ENCODE measurements at regions not wholly inside any gene's neighbourhood (a gene's known extent, or its start where the extent isn't known, plus 50 kb on each side); places are given as distances from the start of the nearest gene placed in this dataset.
"Not testable (repeated sequence)": the region's sequence is repeated elsewhere in the genome, so short reads cannot be mapped to it uniquely, and the experiment has no call there.

- DNase-seq: no peak
- Histone ChIP-seq H3K4me1 (0 out of 2 replicates have a peak, but pooled peaks cover 3% of the 10 kb centered on the region), H3K27me3 (no peaks in the 10 kb centered on the region), H3K4me3 (no peak overlapping the region), H3K36me3 (no peaks in the 10 kb centered on the region), H3K9me3 (replicated peaks) (no peaks in the 10 kb centered on the region), H3K27ac (no peak overlapping the region)
These were observed 90.9 kb upstream of the ASB18 start for GRCh38 chr2:236354973-236355595.

- Histone ChIP-seq H3K27ac (no peak overlapping the region), H3K4me3 (no peak overlapping the region), H3K36me3 (no peaks in the 10 kb centered on the region), H3K9me3 (replicated peaks) (no peaks in the 10 kb centered on the region), H3K27me3 (no peaks in the 10 kb centered on the region), H3K4me1 (0 out of 2 replicates have a peak, but pooled peaks cover 3% of the 10 kb centered on the region)
- no peak for DNase-seq
These were observed 91.7 kb upstream of the ASB18 start for GRCh38 chr2:236355911-236356310.

- not testable (repeated sequence) for H3K4me1 ChIP-seq; H3K27me3 ChIP-seq; H3K4me3 ChIP-seq; H3K9me3 ChIP-seq (replicated peaks); DNase-seq; H3K36me3 ChIP-seq; H3K27ac ChIP-seq
These were observed 92.1 kb upstream of the ASB18 start for GRCh38 chr2:236356321-236356720.

GRCh38 chr2:236358482-236358881 lies 94.3 kb upstream of the ASB18 start:
- not testable (repeated sequence) for DNase-seq

GRCh38 chr2:236359426-236360045 lies 95.3 kb upstream of the ASB18 start:
- no peak for DNase-seq
- H3K9me3 ChIP-seq (replicated peaks): no peaks in the 10 kb centered on the region
- no peaks in the 10 kb centered on the region for H3K36me3 ChIP-seq
- H3K27me3 ChIP-seq: no peaks in the 10 kb centered on the region
- H3K27ac ChIP-seq: no peak overlapping the region
- H3K4me1 ChIP-seq: no peaks in the 10 kb centered on the region
- H3K4me3 ChIP-seq: no peak overlapping the region

More at GRCh38 chr2:236358482-236358881, 94.3 kb upstream of the ASB18 start:
- H3K27ac ChIP-seq; H3K4me3 ChIP-seq; H3K9me3 ChIP-seq (replicated peaks); H3K27me3 ChIP-seq; H3K4me1 ChIP-seq; H3K36me3 ChIP-seq: not testable (repeated sequence)

GRCh38 chr2:236360496-236360895 lies 96.3 kb upstream of the ASB18 start:
- H3K27ac ChIP-seq: no peak overlapping the region
- no peaks in the 10 kb centered on the region for H3K4me1 ChIP-seq
- no peaks in the 10 kb centered on the region for H3K27me3 ChIP-seq
- H3K36me3 ChIP-seq: no peaks in the 10 kb centered on the region
- no peak for DNase-seq
- no peaks in the 10 kb centered on the region for H3K9me3 ChIP-seq (replicated peaks)
- H3K4me3 ChIP-seq: no peak overlapping the region

- H3K4me3 ChIP-seq: no peak overlapping the region
- H3K27me3 ChIP-seq: no peaks in the 10 kb centered on the region
- H3K9me3 ChIP-seq (replicated peaks): no peaks in the 10 kb centered on the region
- no peak overlapping the region for H3K27ac ChIP-seq
- H3K36me3 ChIP-seq: no peaks in the 10 kb centered on the region
- DNase-seq: no peak
- H3K4me1 ChIP-seq: peaks cover 18% of the 10 kb centered on the region
These were observed 99.6 kb upstream of the ASB18 start for GRCh38 chr2:236363711-236364277.

- no peaks in the 10 kb centered on the region for H3K36me3 ChIP-seq
- H3K9me3 ChIP-seq (replicated peaks): no peaks in the 10 kb centered on the region
- H3K27me3 ChIP-seq: no peaks in the 10 kb centered on the region
- H3K4me3 ChIP-seq: no peak overlapping the region
- DNase-seq: no peak
- peaks cover 30% of the 10 kb centered on the region for H3K4me1 ChIP-seq
- no peak overlapping the region for H3K27ac ChIP-seq
These were observed 101.2 kb upstream of the ASB18 start for GRCh38 chr2:236365258-236366048.

GRCh38 chr2:236366049-236366387 lies 101.8 kb upstream of the ASB18 start:
- Histone ChIP-seq H3K27me3 (no peaks in the 10 kb centered on the region), H3K4me3 (no peak overlapping the region), H3K9me3 (replicated peaks) (no peaks in the 10 kb centered on the region), H3K27ac (no peak overlapping the region), H3K36me3 (no peaks in the 10 kb centered on the region), H3K4me1 (peaks cover 30% of the 10 kb centered on the region)
- DNase-seq: no peak

GRCh38 chr2:236366397-236366796 lies 102.2 kb upstream of the ASB18 start:
- Histone ChIP-seq H3K36me3 (no peaks in the 10 kb centered on the region), H3K4me1 (peaks cover 30% of the 10 kb centered on the region), H3K27ac (no peak overlapping the region), H3K4me3 (no peak overlapping the region), H3K9me3 (replicated peaks) (no peaks in the 10 kb centered on the region), H3K27me3 (no peaks in the 10 kb centered on the region)
- peak; percentile 60 to 69 for DNase-seq

GRCh38 chr2:236367506-236368289 lies 103.5 kb upstream of the ASB18 start:
- H3K27me3 ChIP-seq: no peaks in the 10 kb centered on the region
- no peak overlapping the region for H3K4me3 ChIP-seq
- peaks cover 30% of the 10 kb centered on the region for H3K4me1 ChIP-seq
- no peaks in the 10 kb centered on the region for H3K9me3 ChIP-seq (replicated peaks)
- H3K27ac ChIP-seq: no peak overlapping the region
- no peaks in the 10 kb centered on the region for H3K36me3 ChIP-seq
- DNase-seq: no peak

GRCh38 chr2:236369661-236370062 lies 105.5 kb upstream of the ASB18 start:
- Histone ChIP-seq H3K4me3 (peak overlapping the region; percentile 12), H3K36me3 (no peaks in the 10 kb centered on the region), H3K27me3 (no peaks in the 10 kb centered on the region), H3K9me3 (replicated peaks) (peaks cover 9% of the 10 kb centered on the region; the same call in 1 of the 2 replicates), H3K4me1 (peaks cover 30% of the 10 kb centered on the region), H3K27ac (peak overlapping the region; percentile 26)
- DNase-seq: peak; percentile 85 to 91

- H3K4me3 ChIP-seq: no peak overlapping the region
- no peaks in the 10 kb centered on the region for H3K27me3 ChIP-seq
- DNase-seq: no peak
- H3K27ac ChIP-seq: no peak overlapping the region
- H3K9me3 ChIP-seq (replicated peaks): peaks cover 9% of the 10 kb centered on the region; the same call in 1 of the 2 replicates
- H3K36me3 ChIP-seq: no peaks in the 10 kb centered on the region
- H3K4me1 ChIP-seq: peaks cover 29% of the 10 kb centered on the region
These were observed 106.7 kb upstream of the ASB18 start for GRCh38 chr2:236370847-236371409.

GRCh38 chr2:236375973-236376476 lies 111.8 kb upstream of the ASB18 start:
- H3K4me3 ChIP-seq: no peak overlapping the region
- H3K9me3 ChIP-seq (replicated peaks): peaks cover 9% of the 10 kb centered on the region; the same call in 1 of the 2 replicates
- H3K27ac ChIP-seq: no peak overlapping the region
- no peaks in the 10 kb centered on the region for H3K27me3 ChIP-seq
- no peak for DNase-seq
- H3K36me3 ChIP-seq: no peaks in the 10 kb centered on the region
- no peaks in the 10 kb centered on the region; the same call in 1 of the 2 replicates for H3K4me1 ChIP-seq
